ENCODE measurements at regions not wholly inside any gene's neighbourhood (a gene's known extent, or its start where the extent isn't known, plus 50 kb on each side); places are given as distances from the start of the nearest gene placed in this dataset.
"Not testable (repeated sequence)": the region's sequence is repeated elsewhere in the genome, so short reads cannot be mapped to it uniquely, and the experiment has no call there.

- DNase-seq (ENCODE audit: low read depth in 2 of 2) = no peak
Measured at GRCh38 chr2:208799397-208799796, 392.8 kb downstream of the PTH2R start.

DNA sequence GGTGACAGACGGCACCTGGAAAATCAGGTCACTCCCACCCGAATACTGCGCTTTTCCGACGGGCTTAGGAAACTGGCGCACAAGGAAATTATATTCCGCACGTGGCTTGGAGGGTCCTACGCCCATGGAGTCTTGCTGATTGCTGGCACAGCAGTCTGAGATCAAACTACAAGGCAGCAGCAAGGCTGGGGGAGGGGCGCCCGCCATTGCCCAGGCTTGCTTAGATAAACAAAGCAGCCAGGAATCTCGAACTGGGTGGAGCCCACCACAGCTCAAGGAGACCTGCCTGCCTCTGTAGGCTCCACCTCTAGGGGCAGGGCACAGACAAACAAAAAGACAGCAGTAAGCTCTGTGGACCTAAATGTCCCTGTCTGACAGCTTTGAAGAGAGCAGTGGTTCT, 394.3 kb downstream of the PTH2R start:
- DNase-seq (ENCODE audit: low read depth in 2 of 2) = not testable (repeated sequence)

- DNase-seq (ENCODE audit: low read depth in 2 of 2) = no peak
Measured at GRCh38 chr2:208807756-208808155, 401.2 kb downstream of the PTH2R start.

- not testable (repeated sequence) for DNase-seq (ENCODE audit: low read depth in 2 of 2)
Measured at GRCh38 chr2:208811885-208812284, 405.3 kb downstream of the PTH2R start.

DNA sequence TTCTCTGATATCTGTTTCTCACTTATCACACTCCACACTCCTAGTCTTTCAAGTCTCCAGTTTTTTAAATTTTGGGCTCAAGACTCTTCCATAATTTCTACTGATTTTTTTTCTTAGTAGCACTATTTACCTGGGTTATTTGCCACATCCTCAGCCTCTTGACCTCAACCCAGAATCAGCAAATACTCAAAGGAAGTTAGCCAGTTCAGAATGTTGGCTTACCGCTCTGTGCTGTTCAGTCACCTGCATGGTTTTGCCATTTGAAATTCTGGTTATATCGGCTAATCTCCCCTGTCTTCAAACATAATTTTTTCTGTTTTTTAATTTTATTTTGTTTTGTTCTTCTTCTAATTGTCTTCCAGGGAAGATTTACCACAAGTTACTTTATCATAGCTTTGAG, 412.6 kb downstream of the PTH2R start:
- DNase-seq (ENCODE audit: low read depth in 2 of 2) = no peak

GRCh38 chr2:208820014-208820688, 413.6 kb downstream of the PTH2R start:
- no peak for DNase-seq (ENCODE audit: low read depth in 2 of 2)

- DNase-seq (ENCODE audit: low read depth in 2 of 2) = no peak
Measured at GRCh38 chr2:208827109-208827508, 420.5 kb downstream of the PTH2R start.

DNA sequence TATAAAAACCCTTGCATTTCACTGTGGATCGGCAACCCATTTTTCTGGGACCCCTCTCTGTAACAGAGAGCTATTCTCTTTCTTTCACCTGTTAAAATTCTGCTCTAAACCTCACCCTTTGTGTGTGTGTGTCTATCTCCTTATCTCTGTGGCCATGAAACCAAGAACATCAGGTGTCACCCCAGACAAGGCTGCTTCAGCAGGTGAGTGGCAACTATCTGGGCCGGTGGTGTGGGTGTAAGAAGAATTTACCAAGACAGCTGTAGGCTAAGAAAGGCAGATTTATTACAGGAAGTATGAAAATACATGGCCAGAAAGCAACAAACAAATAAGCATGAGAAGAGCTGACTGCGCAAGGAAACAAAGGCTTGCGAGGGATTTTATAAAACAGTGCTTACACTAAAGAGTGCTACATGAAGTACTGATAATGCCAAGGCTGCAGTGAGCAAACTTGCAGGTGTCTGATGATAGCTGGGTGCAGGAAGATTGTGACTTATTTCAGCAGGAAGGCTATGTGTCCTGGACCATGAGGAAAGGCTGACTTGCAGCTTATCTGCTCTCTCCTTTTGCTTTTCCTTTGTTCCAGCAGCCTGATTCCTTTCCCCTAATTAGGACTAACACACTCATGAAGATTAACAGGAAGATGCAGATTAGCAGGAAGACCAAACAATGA, 421.1 kb downstream of the PTH2R start:
- no peak for DNase-seq (ENCODE audit: low read depth in 2 of 2)

DNA sequence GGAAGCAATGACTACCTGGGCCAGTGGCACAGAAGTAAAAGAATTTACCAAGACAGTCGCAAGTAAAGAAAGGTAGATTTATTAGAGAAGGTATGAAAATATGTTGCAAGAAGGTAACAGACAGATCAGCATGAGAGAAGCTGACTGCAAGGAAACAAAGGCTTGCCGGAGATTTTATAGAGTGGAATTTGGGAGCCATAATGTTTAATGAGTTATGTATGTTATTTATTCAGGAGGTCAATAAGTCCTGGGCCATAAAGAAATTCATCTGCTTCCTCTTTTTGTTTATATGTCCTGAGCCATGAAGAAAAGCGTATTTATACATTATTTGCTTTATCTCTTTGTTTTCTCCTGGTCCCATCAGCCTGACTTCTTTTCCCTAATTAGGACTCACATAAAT, 423.6 kb downstream of the PTH2R start:
- no peak for DNase-seq (ENCODE audit: low read depth in 2 of 2)

DNA sequence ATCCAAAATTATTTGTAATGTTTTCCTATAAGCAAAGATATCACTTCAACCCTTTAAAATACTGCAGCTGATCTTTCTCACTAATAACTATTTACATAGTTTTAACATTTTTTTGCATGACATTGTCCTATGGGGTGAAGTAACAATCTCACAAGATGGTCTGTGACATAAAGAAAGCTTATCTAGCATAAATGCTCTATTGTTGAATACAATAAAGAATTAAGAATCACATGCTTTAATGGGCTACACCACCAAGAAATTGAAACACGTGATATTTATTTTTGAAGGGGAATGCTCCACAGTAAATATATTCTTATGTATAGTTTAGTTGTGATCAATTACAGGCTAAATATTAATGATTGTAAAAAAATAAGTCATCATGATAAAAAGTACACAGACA, 441.1 kb downstream of the PTH2R start:
- DNase-seq (ENCODE audit: low read depth in 2 of 2) = no peak

DNA sequence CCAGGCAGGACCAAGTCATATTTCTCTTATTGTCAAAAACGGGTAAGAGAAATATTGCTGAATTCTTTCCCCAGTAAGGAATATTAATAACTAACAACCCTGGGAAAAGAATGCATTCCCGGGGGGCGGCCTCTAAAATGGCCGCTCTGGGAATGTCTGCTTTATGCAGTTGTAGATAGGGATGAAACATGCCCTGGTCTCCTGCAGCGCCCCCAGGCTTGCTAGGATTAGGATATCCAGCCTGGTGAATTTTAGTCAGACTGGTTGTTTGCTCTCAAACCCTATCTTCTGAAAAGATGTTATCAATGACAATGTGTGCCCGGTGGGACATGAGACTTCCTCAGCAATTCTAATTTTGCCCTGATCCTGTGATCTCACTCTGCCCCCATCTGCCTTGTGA, 448.1 kb downstream of the PTH2R start:
- DNase-seq (ENCODE audit: low read depth in 2 of 2) = no peak

DNA sequence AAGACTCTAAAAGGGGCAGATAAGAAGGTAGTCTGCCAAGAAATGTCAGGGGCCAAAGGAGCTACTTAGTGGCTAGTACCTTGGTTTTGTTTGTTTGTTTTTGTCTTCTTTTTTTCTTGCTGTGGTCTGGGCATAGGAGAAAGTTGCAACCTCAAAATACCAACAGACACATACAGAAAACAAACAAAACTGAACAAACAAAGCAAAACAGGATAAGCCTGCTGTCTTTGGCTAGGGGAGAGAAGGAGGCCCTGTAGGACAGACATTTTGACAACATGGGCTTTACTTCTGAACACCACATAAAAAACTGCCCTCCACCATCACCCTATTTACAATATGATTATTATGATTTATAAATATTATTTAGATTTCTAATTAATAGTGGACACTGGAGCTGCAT, 460.8 kb downstream of the PTH2R start:
- DNase-seq (ENCODE audit: low read depth in 2 of 2) = no peak

- DNase-seq (ENCODE audit: low read depth in 2 of 2) = no peak
Measured at GRCh38 chr2:208872591-208872990, 466.0 kb downstream of the PTH2R start.

- no peak for DNase-seq (ENCODE audit: low read depth in 2 of 2)
Measured at GRCh38 chr2:208879666-208880065, 473.1 kb downstream of the PTH2R start.

DNA sequence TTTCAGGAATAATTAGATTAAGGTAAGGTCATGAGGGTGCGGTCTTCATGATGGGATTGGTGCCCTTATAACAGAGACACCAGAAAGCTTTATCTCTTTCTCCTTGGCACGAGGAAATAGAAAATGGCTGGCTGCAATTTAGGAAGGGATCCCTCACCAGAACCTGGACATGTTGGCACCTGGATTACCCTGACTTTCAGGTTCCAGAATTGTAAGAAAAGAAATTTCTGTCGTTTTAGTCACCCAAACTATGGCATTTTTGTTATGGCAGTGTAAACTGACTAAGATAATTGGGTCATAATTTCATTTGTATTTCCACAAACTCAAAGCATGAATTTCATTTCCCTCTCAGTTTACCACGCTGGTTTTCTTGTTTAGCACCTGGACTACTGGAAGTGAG, 473.6 kb downstream of the PTH2R start:
- DNase-seq (ENCODE audit: low read depth in 2 of 2) = no peak

GRCh38 chr2:208890486-208890885, 483.9 kb downstream of the PTH2R start:
- DNase-seq (ENCODE audit: low read depth in 2 of 2) = no peak

- no peak for DNase-seq (ENCODE audit: low read depth in 2 of 2)
Measured at GRCh38 chr2:208892203-208892602, 485.6 kb downstream of the PTH2R start.

- no peak for DNase-seq (ENCODE audit: low read depth in 2 of 2)
Measured at GRCh38 chr2:208906330-208906729, 499.7 kb downstream of the PTH2R start.

DNA sequence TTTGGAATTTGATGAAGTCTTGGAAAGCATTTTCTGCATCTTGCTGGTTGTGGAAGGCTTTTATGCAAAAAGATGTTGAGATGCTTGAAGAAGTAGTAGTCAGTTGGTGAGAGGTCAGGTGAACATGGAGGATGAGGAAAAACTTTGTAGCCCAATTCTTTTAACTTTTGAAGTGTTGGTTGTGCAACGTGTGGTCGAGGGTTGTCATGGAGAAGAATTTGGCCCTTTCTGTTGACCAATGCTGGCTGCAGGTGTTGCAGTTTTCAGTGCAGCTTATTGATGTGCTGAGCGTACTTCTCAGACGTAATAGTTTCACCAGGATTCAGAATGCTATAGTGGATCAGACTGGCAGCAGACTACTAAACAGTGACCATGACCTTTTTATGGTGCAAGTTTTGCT, 508.4 kb upstream of the MAP2 start:
- no peak for DNase-seq (ENCODE audit: low read depth in 2 of 2)

- DNase-seq (ENCODE audit: low read depth in 2 of 2) = no peak
Measured at GRCh38 chr2:208916881-208917280, 507.0 kb upstream of the MAP2 start.

GRCh38 chr2:208921358-208921757, 502.5 kb upstream of the MAP2 start:
- not testable (repeated sequence) for DNase-seq (ENCODE audit: low read depth in 2 of 2)

- DNase-seq (ENCODE audit: low read depth in 2 of 2) = no peak
Measured at GRCh38 chr2:208927867-208928266, 496.0 kb upstream of the MAP2 start.

DNA sequence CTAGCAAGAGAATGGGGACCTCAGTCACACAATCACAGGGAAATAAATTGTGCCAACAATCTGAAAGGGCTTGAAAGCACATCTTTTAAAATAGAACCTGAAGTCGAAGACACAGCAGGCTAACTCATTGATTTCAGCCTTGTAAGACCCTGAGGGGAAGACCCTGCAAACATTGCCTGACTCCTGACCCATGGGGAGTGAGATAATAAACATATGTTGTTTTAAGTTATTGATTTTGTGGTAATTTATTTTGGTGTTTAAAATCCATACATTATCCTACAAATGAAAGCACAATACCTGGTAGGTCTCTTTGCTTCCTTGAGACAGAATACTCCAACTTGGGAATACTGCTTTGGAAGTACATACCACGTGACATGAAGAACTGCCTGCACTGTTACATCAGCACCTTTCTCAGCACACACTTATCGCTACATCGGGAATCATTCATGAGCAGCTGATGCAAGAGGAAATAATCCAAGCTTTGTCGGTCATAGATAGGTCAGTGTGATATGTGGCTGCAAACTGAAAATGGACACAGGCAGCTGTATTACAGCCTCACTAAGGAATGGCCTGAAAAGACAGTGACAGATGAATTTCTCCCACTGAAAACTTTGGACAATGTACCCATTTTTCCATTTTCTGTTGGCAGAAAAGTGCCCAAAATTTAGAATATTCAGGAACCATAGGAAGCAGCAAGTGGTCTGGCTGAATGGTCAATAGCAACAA, 494.5 kb upstream of the MAP2 start:
- no peak for DNase-seq (ENCODE audit: low read depth in 2 of 2)
